ENCODE measurements at regions not wholly inside any gene's neighbourhood (a gene's known extent, or its start where the extent isn't known, plus 50 kb on each side); places are given as distances from the start of the nearest gene placed in this dataset.

GRCh38 chr2:126299469-126299976, 356.4 kb upstream of the GYPC start:
- H3K9me3 ChIP-seq (replicated peaks; ENCODE audit: insufficient read depth, low read length), result no peaks in the 10 kb centered on the region
- H3K27ac ChIP-seq (ENCODE audit: low read length), result no peak overlapping the region
- no peaks in the 10 kb centered on the region for H3K79me2 ChIP-seq (ENCODE audit: low read length)
- H3K36me3 ChIP-seq (replicated peaks; ENCODE audit: insufficient read depth, low read length), result no peaks in the 10 kb centered on the region
- H3K9me2 ChIP-seq (replicated peaks; ENCODE audit: insufficient read depth, low read length), result no peaks in the 10 kb centered on the region
- DNase-seq, result no peak
- H3K9ac ChIP-seq (ENCODE audit: low read length), result no peak overlapping the region
- TF ChIP-seq, protein P1, sequence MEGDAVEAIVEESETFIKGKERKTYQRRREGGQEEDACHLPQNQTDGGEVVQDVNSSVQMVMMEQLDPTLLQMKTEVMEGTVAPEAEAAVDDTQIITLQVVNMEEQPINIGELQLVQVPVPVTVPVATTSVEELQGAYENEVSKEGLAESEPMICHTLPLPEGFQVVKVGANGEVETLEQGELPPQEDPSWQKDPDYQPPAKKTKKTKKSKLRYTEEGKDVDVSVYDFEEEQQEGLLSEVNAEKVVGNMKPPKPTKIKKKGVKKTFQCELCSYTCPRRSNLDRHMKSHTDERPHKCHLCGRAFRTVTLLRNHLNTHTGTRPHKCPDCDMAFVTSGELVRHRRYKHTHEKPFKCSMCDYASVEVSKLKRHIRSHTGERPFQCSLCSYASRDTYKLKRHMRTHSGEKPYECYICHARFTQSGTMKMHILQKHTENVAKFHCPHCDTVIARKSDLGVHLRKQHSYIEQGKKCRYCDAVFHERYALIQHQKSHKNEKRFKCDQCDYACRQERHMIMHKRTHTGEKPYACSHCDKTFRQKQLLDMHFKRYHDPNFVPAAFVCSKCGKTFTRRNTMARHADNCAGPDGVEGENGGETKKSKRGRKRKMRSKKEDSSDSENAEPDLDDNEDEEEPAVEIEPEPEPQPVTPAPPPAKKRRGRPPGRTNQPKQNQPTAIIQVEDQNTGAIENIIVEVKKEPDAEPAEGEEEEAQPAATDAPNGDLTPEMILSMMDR (IDR thresholded peaks at IDR 0.05; ENCODE audit: low read length), result no peak
- TF ChIP-seq EZH2 (optimal IDR thresholded peaks at IDR 0.05; ENCODE audit: low read depth, low read length) (no peak), EZH2phosphoT487 (IDR thresholded peaks at IDR 0.05; ENCODE audit: low read length) (no peak)
- no peak overlapping the region for H3K4me2 ChIP-seq (ENCODE audit: low read depth, low read length)
- no peak overlapping the region for H2AFZ ChIP-seq (ENCODE audit: low read length)
- no peaks in the 10 kb centered on the region for H4K20me1 ChIP-seq (ENCODE audit: insufficient read depth, low read length)
- H3K27me3 ChIP-seq (replicated peaks; ENCODE audit: insufficient read depth, low read length), result no peaks in the 10 kb centered on the region
- H3K4me3 ChIP-seq (ENCODE audit: low read length), result no peak overlapping the region
- no peaks in the 10 kb centered on the region for H3K4me1 ChIP-seq (ENCODE audit: low read length)
- H3F3A ChIP-seq (ENCODE audit: insufficient read depth, low read length), result no peaks in the 10 kb centered on the region

DNA sequence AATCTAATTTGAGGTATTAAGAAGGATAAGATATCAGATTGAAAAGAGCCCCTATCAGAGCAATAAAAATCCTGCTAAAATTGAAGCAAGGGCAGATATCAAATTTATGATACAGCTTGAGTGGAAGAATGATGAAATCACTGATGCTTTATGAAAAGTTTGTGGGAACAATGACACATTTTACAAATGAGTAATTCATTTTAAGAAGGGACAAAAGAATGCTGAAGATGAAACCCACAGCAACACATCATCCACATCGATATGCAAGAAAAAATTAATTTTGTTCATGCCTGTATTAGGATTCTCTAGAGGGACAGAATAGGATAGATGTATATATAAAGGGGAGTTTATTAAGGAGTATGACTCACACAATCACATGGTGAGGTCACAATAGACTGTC, 355.6 kb upstream of the GYPC start:
- H3K4me2 ChIP-seq (ENCODE audit: low read depth, low read length), result no peak overlapping the region
- no peaks in the 10 kb centered on the region for H3K79me2 ChIP-seq (ENCODE audit: low read length)
- H3K36me3 ChIP-seq (replicated peaks; ENCODE audit: insufficient read depth, low read length), result no peaks in the 10 kb centered on the region
- H3K27me3 ChIP-seq (replicated peaks; ENCODE audit: insufficient read depth, low read length), result no peaks in the 10 kb centered on the region
- no peaks in the 10 kb centered on the region for H3F3A ChIP-seq (ENCODE audit: insufficient read depth, low read length)
- no peak overlapping the region for H3K27ac ChIP-seq (ENCODE audit: low read length)
- H3K9me2 ChIP-seq (replicated peaks; ENCODE audit: insufficient read depth, low read length), result no peaks in the 10 kb centered on the region
- H2AFZ ChIP-seq (ENCODE audit: low read length), result no peak overlapping the region
- H4K20me1 ChIP-seq (ENCODE audit: insufficient read depth, low read length), result no peaks in the 10 kb centered on the region
- DNase-seq, result no peak
- H3K9me3 ChIP-seq (replicated peaks; ENCODE audit: insufficient read depth, low read length), result no peaks in the 10 kb centered on the region
- no peak overlapping the region for H3K9ac ChIP-seq (ENCODE audit: low read length)
- TF ChIP-seq EZH2phosphoT487 (IDR thresholded peaks at IDR 0.05; ENCODE audit: low read length) (no peak), EZH2 (optimal IDR thresholded peaks at IDR 0.05; ENCODE audit: low read depth, low read length) (no peak)
- TF ChIP-seq, protein P1 (IDR thresholded peaks at IDR 0.05; ENCODE audit: low read length), result no peak
- H3K4me1 ChIP-seq (ENCODE audit: low read length), result no peaks in the 10 kb centered on the region
- H3K4me3 ChIP-seq (ENCODE audit: low read length), result no peak overlapping the region

DNA sequence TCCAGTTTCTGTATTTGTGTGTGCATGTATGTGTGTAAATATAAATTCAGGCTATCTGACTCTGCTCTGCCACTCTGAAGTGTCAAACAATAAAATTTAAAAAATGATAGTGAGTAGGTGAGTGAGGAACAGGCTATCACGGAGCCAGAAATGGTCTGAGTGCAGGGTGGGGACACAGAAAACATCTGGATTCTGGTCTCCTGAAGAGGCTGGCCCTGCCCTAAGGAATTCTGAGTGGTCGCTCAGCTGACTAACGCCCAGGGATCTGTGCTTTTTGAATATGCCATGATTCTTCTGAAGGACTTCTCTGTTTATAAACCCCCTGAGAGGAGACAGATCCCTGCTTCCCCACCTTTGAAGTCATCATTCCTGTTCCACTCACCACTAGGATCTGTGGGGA, 353.9 kb upstream of the GYPC start:
- Histone ChIP-seq H2AFZ (ENCODE audit: low read length) (no peak overlapping the region), H3K79me2 (ENCODE audit: low read length) (no peaks in the 10 kb centered on the region), H3F3A (ENCODE audit: insufficient read depth, low read length) (no peaks in the 10 kb centered on the region), H4K20me1 (ENCODE audit: insufficient read depth, low read length) (no peaks in the 10 kb centered on the region), H3K36me3 (replicated peaks; ENCODE audit: insufficient read depth, low read length) (no peaks in the 10 kb centered on the region), H3K4me1 (ENCODE audit: low read length) (no peaks in the 10 kb centered on the region), H3K9me3 (replicated peaks; ENCODE audit: insufficient read depth, low read length) (no peaks in the 10 kb centered on the region), H3K4me3 (ENCODE audit: low read length) (no peak overlapping the region), H3K9ac (ENCODE audit: low read length) (no peak overlapping the region), H3K27ac (ENCODE audit: low read length) (no peak overlapping the region), H3K9me2 (replicated peaks; ENCODE audit: insufficient read depth, low read length) (no peaks in the 10 kb centered on the region), H3K27me3 (replicated peaks; ENCODE audit: insufficient read depth, low read length) (no peaks in the 10 kb centered on the region), H3K4me2 (ENCODE audit: low read depth, low read length) (no peak overlapping the region)
- DNase-seq, result no peak
- TF ChIP-seq EZH2 (optimal IDR thresholded peaks at IDR 0.05; ENCODE audit: low read depth, low read length), result no peak

DNA sequence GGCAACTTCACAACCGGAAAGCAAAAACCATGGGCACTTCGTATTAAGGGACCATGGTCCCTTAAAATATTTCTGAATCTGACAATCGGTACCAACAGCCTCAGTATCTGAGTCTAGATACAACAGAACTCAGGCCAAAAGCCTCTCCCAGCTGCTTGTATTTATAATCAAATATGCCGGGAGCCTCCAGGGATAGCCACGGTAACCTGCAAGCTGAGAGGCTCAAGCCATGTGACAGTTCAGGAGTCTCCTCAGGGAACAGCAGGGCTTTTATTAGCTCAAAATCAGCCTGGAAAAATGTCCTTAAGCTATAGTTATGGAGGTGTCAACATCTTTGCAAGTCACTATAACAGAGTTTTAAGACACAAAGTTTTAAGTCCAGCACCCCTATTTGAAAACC, 352.8 kb upstream of the GYPC start:
- Histone ChIP-seq H3K27me3 (replicated peaks; ENCODE audit: insufficient read depth, low read length) (no peaks in the 10 kb centered on the region), H3K27ac (ENCODE audit: low read length) (no peak overlapping the region), H3K4me2 (ENCODE audit: low read depth, low read length) (no peak overlapping the region), H3K36me3 (replicated peaks; ENCODE audit: insufficient read depth, low read length) (no peaks in the 10 kb centered on the region), H3K79me2 (ENCODE audit: low read length) (no peaks in the 10 kb centered on the region), H3F3A (ENCODE audit: insufficient read depth, low read length) (no peaks in the 10 kb centered on the region), H2AFZ (ENCODE audit: low read length) (no peak overlapping the region), H3K4me3 (ENCODE audit: low read length) (no peak overlapping the region), H3K9me3 (replicated peaks; ENCODE audit: insufficient read depth, low read length) (no peaks in the 10 kb centered on the region), H3K9ac (ENCODE audit: low read length) (no peak overlapping the region), H3K9me2 (replicated peaks; ENCODE audit: insufficient read depth, low read length) (no peaks in the 10 kb centered on the region), H3K4me1 (ENCODE audit: low read length) (no peaks in the 10 kb centered on the region), H4K20me1 (ENCODE audit: insufficient read depth, low read length) (no peaks in the 10 kb centered on the region)
- TF ChIP-seq EZH2 (optimal IDR thresholded peaks at IDR 0.05; ENCODE audit: low read depth, low read length) (no peak), EZH2phosphoT487 (IDR thresholded peaks at IDR 0.05; ENCODE audit: low read length) (no peak)
- TF ChIP-seq, protein P1 (IDR thresholded peaks at IDR 0.05; ENCODE audit: low read length), result no peak
- DNase-seq, result no peak
